ENCODE measurements at regions not wholly inside any gene's neighbourhood (a gene's known extent, or its start where the extent isn't known, plus 50 kb on each side); places are given as distances from the start of the nearest gene placed in this dataset.

DNA sequence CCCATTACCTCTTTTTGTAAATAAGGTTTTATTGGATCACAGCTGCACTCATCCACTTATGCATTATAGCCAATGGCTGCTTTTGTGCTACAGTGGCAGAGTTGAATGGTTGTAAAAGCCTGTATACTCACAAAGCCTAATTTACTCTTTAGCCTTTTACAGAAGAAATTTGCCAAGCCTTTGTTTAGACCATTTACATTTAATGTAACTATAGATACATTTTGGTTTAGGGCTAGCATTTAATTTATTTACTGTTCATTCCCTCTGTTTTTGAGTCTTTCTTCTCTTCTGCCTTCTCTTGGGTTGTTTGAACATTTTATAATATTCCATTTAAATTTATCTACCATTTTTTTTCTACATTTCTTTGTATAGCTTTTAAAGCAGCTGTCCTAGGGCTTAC lies 217.1 kb upstream of the AMIGO2 start:
- SMC1A ChIA-PET (ENCODE audit: uncharacterized antibody, unreplicated experiment): no interaction called here
- intact Hi-C loops (cut with micrococcal nuclease; ENCODE audit: unreplicated experiment): no loop called here
- TF ChIP-seq, protein P1, sequence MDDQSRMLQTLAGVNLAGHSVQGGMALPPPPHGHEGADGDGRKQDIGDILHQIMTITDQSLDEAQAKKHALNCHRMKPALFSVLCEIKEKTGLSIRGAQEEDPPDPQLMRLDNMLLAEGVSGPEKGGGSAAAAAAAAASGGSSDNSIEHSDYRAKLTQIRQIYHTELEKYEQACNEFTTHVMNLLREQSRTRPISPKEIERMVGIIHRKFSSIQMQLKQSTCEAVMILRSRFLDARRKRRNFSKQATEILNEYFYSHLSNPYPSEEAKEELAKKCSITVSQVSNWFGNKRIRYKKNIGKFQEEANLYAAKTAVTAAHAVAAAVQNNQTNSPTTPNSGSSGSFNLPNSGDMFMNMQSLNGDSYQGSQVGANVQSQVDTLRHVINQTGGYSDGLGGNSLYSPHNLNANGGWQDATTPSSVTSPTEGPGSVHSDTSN (IDR thresholded peaks at IDR 0.05; ENCODE audit: insufficient replicate concordance, low read depth, low read length): no peak
- TF ChIP-seq ZNF384 (IDR thresholded peaks at IDR 0.05; ENCODE audit: borderline replicate concordance, low read depth, low read length) (no peak), ETV6 (conservative IDR thresholded peaks at IDR 0.05 in 1 of 2, IDR thresholded peaks at IDR 0.05 in 1 of 2; ENCODE audit: borderline replicate concordance in 1 of 2, low read depth in 1 of 2) (no peak), KLF5 (IDR thresholded peaks at IDR 0.05; ENCODE audit: partially characterized antibody) (no peak), BRCA1 (IDR thresholded peaks at IDR 0.05; ENCODE audit: low read depth, low read length) (no peak), FOXK2 (IDR thresholded peaks at IDR 0.05) (no peak)
- TF ChIP-seq, protein P2, sequence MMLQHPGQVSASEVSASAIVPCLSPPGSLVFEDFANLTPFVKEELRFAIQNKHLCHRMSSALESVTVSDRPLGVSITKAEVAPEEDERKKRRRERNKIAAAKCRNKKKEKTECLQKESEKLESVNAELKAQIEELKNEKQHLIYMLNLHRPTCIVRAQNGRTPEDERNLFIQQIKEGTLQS (IDR thresholded peaks at IDR 0.05; ENCODE audit: borderline replicate concordance, extremely low read depth, low read depth, low read length): no peak
- TF ChIP-seq, protein P3, sequence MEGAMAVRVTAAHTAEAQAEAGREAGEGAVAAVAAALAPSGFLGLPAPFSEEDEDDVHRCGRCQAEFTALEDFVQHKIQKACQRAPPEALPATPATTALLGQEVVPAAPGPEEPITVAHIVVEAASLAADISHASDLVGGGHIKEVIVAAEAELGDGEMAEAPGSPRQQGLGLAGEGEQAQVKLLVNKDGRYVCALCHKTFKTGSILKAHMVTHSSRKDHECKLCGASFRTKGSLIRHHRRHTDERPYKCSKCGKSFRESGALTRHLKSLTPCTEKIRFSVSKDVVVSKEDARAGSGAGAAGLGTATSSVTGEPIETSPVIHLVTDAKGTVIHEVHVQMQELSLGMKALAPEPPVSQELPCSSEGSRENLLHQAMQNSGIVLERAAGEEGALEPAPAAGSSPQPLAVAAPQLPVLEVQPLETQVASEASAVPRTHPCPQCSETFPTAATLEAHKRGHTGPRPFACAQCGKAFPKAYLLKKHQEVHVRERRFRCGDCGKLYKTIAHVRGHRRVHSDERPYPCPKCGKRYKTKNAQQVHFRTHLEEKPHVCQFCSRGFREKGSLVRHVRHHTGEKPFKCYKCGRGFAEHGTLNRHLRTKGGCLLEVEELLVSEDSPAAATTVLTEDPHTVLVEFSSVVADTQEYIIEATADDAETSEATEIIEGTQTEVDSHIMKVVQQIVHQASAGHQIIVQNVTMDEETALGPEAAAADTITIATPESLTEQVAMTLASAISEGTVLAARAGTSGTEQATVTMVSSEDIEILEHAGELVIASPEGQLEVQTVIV (IDR thresholded peaks at IDR 0.05; ENCODE audit: borderline replicate concordance, partially characterized antibody): no peak
- TF ChIP-seq, protein P4, sequence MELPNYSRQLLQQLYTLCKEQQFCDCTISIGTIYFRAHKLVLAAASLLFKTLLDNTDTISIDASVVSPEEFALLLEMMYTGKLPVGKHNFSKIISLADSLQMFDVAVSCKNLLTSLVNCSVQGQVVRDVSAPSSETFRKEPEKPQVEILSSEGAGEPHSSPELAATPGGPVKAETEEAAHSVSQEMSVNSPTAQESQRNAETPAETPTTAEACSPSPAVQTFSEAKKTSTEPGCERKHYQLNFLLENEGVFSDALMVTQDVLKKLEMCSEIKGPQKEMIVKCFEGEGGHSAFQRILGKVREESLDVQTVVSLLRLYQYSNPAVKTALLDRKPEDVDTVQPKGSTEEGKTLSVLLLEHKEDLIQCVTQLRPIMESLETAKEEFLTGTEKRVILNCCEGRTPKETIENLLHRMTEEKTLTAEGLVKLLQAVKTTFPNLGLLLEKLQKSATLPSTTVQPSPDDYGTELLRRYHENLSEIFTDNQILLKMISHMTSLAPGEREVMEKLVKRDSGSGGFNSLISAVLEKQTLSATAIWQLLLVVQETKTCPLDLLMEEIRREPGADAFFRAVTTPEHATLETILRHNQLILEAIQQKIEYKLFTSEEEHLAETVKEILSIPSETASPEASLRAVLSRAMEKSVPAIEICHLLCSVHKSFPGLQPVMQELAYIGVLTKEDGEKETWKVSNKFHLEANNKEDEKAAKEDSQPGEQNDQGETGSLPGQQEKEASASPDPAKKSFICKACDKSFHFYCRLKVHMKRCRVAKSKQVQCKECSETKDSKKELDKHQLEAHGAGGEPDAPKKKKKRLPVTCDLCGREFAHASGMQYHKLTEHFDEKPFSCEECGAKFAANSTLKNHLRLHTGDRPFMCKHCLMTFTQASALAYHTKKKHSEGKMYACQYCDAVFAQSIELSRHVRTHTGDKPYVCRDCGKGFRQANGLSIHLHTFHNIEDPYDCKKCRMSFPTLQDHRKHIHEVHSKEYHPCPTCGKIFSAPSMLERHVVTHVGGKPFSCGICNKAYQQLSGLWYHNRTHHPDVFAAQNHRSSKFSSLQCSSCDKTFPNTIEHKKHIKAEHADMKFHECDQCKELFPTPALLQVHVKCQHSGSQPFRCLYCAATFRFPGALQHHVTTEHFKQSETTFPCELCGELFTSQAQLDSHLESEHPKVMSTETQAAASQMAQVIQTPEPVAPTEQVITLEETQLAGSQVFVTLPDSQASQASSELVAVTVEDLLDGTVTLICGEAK (IDR thresholded peaks at IDR 0.05; ENCODE audit: borderline replicate concordance): no peak
- TF ChIP-seq, protein P5, sequence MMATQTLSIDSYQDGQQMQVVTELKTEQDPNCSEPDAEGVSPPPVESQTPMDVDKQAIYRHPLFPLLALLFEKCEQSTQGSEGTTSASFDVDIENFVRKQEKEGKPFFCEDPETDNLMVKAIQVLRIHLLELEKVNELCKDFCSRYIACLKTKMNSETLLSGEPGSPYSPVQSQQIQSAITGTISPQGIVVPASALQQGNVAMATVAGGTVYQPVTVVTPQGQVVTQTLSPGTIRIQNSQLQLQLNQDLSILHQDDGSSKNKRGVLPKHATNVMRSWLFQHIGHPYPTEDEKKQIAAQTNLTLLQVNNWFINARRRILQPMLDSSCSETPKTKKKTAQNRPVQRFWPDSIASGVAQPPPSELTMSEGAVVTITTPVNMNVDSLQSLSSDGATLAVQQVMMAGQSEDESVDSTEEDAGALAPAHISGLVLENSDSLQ (IDR thresholded peaks at IDR 0.05): no peak
- TF ChIP-seq, protein P6, sequence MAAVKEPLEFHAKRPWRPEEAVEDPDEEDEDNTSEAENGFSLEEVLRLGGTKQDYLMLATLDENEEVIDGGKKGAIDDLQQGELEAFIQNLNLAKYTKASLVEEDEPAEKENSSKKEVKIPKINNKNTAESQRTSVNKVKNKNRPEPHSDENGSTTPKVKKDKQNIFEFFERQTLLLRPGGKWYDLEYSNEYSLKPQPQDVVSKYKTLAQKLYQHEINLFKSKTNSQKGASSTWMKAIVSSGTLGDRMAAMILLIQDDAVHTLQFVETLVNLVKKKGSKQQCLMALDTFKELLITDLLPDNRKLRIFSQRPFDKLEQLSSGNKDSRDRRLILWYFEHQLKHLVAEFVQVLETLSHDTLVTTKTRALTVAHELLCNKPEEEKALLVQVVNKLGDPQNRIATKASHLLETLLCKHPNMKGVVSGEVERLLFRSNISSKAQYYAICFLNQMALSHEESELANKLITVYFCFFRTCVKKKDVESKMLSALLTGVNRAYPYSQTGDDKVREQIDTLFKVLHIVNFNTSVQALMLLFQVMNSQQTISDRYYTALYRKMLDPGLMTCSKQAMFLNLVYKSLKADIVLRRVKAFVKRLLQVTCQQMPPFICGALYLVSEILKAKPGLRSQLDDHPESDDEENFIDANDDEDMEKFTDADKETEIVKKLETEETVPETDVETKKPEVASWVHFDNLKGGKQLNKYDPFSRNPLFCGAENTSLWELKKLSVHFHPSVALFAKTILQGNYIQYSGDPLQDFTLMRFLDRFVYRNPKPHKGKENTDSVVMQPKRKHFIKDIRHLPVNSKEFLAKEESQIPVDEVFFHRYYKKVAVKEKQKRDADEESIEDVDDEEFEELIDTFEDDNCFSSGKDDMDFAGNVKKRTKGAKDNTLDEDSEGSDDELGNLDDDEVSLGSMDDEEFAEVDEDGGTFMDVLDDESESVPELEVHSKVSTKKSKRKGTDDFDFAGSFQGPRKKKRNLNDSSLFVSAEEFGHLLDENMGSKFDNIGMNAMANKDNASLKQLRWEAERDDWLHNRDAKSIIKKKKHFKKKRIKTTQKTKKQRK (IDR thresholded peaks at IDR 0.05; ENCODE audit: low read depth, low read length): no peak

More for the DNA sequence above, 217.1 kb upstream of the AMIGO2 start:
- no peaks in the 10 kb centered on the region for H4K20me1 ChIP-seq (ENCODE audit: control insufficient read depth, insufficient read depth)
- no TSS peak for BruUV-seq (replicated peaks)
- ATAC-seq (no peak), FAIRE-seq (no peak), DNase-seq (ENCODE audit: low read depth, low spot score) (no peak)
- POLR2A ChIA-PET: no interaction called here
- H3K79me2 ChIP-seq (ENCODE audit: control insufficient read depth, insufficient read depth, low read length): no peaks in the 10 kb centered on the region
- no peaks in the 10 kb centered on the region for H3K9me3 ChIP-seq (replicated peaks; ENCODE audit: control insufficient read depth, insufficient read depth, low read length)
- CTCF ChIA-PET: interaction anchor here (0.6 to 1.0 kb wide), 2 partner anchors 27 to 105 kb away, joined by 3 to 4 read pairs; no protein-coding TSS in a partner anchor
- no peaks in the 10 kb centered on the region for H3K4me1 ChIP-seq (ENCODE audit: control insufficient read depth, insufficient read depth, low read length)
- no peak overlapping the region for H3K27ac ChIP-seq (ENCODE audit: control insufficient read depth, insufficient read depth)
- RAD21 ChIA-PET (ENCODE audit: unreplicated experiment): no interaction called here
- no peak overlapping the region for H3K4me2 ChIP-seq (ENCODE audit: control insufficient read depth, insufficient read depth)
- in situ Hi-C loops (cut with MboI): no loop called here
- no peaks in the 10 kb centered on the region for H3K36me3 ChIP-seq (ENCODE audit: control insufficient read depth in 2 of 2, insufficient read depth in 2 of 2, low read length in 1 of 2)
- H3K27me3 ChIP-seq (replicated peaks in 1 of 2; ENCODE audit: control insufficient read depth in 2 of 2, insufficient read depth in 2 of 2, low read length in 1 of 2): no peaks in the 10 kb centered on the region
- no peak overlapping the region for H3K9ac ChIP-seq (ENCODE audit: control insufficient read depth, insufficient read depth, low read length)
- H2AFZ ChIP-seq (ENCODE audit: control insufficient read depth, low read depth, low read length): no peak overlapping the region
- H3K4me3 ChIP-seq: no peak overlapping the region

Measured in GM12878 (cell line).